Natural killer cell (primary cell): ENCODE measurements at regions not wholly inside any gene's neighbourhood (a gene's known extent, or its start where the extent isn't known, plus 50 kb on each side); places are given as distances from the start of the nearest gene placed in this dataset.

Source experiments
- ATAC-seq, 3 donors: fragments of 150-1000 bp in 2 of 3; fragments of 200-7000 bp in 1 of 3; cut with Tn5 transposase; 1 replicate in 1 of 3; 2 replicates in 2 of 3; pipeline ENCODE4 v1.10.0; 2021; ENCODE audit warnings: mild to moderate bottlenecking in 2 of 3, moderate library complexity in 2 of 3
- DNase-seq, 2 donors: peaks; one replicate each; pipeline versions ENCODE4 v3.0.0 to v3.0.0-alpha.2; 2013 to 2021; ENCODE audit warnings: mixed read lengths in 1 of 2
- H3K27ac ChIP-seq: one replicate; pipeline ENCODE4 v1.5.1; 2013; ENCODE audit warnings: mild to moderate bottlenecking, low read length
- H3K27me3 ChIP-seq: one replicate; pipeline ENCODE4 v1.6.1; 2013; ENCODE audit warnings: low read length; ENCODE audit not compliant: control insufficient read depth, insufficient read depth
- H3K36me3 ChIP-seq: one replicate; pipeline ENCODE4 v1.6.1; 2013; ENCODE audit warnings: low read length; ENCODE audit not compliant: control insufficient read depth, insufficient read depth
- H3K4me1 ChIP-seq: one replicate; pipeline ENCODE4 v1.6.1; 2013; ENCODE audit warnings: low read length; ENCODE audit not compliant: control insufficient read depth, insufficient read depth
- H3K4me3 ChIP-seq: one replicate; pipeline ENCODE4 v1.5.1; 2013; ENCODE audit warnings: low read length
- H3K9me3 ChIP-seq: one replicate; pipeline ENCODE4 v1.6.1; 2013; ENCODE audit warnings: low read length; ENCODE audit not compliant: control insufficient read depth, insufficient read depth
- H3K27ac Mint-ChIP-seq, 2 donors: one replicate each; pipeline ENCODE4 v1.8.0; 2022; ENCODE audit warnings: mild to moderate bottlenecking in 2 of 2, mixed read lengths in 2 of 2, moderate library complexity in 1 of 2
- H3K27me3 Mint-ChIP-seq, 2 donors: one replicate each; pipeline ENCODE4 v1.8.0; 2022; ENCODE audit warnings: low read depth in 2 of 2, mixed read lengths in 2 of 2
- H3K36me3 Mint-ChIP-seq: one replicate; pipeline ENCODE4 v1.8.0; 2022; ENCODE audit warnings: mixed read lengths
- H3K4me1 Mint-ChIP-seq, 2 donors: one replicate each; pipeline ENCODE4 v1.8.0; 2022; ENCODE audit warnings: mixed read lengths in 2 of 2
- H3K4me3 Mint-ChIP-seq: one replicate; pipeline ENCODE4 v1.8.0; 2022; ENCODE audit warnings: mild to moderate bottlenecking, moderate library complexity, mixed read lengths
- H3K9me3 Mint-ChIP-seq, 2 donors: one replicate each; pipeline ENCODE4 v1.8.0; 2022; ENCODE audit warnings: mixed read lengths in 2 of 2
- WGBS: methylation state at CpG from one replicate; pipeline ENCODE4 v1.1.7; 2013; ENCODE audit warnings: missing lambda C conversion rate; ENCODE audit not compliant: insufficient coverage; 5-methylcytosine and 5-hydroxymethylcytosine counted together
- intact Hi-C: fragments of 100-400 bp; cut with micrococcal nuclease; formaldehyde crosslinking; loops from one replicate; pipeline ENCODE4 v1.14.2; 2022
- TF ChIP-seq, protein P1 (sequence below): fragments of 200-600 bp; IDR thresholded peaks from one replicate; pipeline ENCODE4 v1.8.0; 2022; ENCODE audit warnings: antibody characterized with exemption

DNA sequence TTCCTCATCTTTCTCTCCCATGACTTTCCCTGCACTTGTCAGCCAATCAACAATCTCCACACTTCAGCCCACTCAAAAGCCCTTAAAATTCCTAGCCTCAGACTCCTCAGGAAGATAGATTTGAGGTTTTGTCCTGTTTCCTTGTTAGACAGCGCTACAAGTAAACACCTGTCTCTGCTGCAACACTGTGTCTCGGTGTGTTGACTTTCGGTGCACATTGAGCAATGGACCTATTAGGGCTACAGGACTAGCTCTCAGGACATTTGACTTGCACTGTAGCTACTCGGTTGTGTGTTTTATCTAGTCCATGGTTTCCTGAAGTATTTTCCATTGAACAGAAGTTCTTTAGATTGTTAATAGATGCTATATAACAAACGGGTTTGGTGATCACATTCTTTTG is 140.9 kb upstream of the XPO1 start:
- Mint-ChIP-seq H3K4me1 (no peaks in the 10 kb centered on the region), H3K4me3 (no peak overlapping the region), H3K9me3 (peaks cover 10 to 12% of the 10 kb centered on the region in 2 donors), H3K36me3 (peaks cover 19% of the 10 kb centered on the region), H3K27me3 (no peaks in the 10 kb centered on the region), H3K27ac (no peak overlapping the region)
- 97% methylated on average over 4 of the region's 5 CpGs for WGBS
- Histone ChIP-seq H3K4me1 (no peaks in the 10 kb centered on the region), H3K36me3 (no peaks in the 10 kb centered on the region), H3K4me3 (no peak overlapping the region), H3K27ac (no peak overlapping the region), H3K9me3 (peaks cover 15% of the 10 kb centered on the region), H3K27me3 (no peaks in the 10 kb centered on the region)
- intact Hi-C loops = no loop called here
- DNase-seq (no peak), ATAC-seq (no peak)
- TF ChIP-seq, protein P1, sequence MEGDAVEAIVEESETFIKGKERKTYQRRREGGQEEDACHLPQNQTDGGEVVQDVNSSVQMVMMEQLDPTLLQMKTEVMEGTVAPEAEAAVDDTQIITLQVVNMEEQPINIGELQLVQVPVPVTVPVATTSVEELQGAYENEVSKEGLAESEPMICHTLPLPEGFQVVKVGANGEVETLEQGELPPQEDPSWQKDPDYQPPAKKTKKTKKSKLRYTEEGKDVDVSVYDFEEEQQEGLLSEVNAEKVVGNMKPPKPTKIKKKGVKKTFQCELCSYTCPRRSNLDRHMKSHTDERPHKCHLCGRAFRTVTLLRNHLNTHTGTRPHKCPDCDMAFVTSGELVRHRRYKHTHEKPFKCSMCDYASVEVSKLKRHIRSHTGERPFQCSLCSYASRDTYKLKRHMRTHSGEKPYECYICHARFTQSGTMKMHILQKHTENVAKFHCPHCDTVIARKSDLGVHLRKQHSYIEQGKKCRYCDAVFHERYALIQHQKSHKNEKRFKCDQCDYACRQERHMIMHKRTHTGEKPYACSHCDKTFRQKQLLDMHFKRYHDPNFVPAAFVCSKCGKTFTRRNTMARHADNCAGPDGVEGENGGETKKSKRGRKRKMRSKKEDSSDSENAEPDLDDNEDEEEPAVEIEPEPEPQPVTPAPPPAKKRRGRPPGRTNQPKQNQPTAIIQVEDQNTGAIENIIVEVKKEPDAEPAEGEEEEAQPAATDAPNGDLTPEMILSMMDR = no peak

DNA sequence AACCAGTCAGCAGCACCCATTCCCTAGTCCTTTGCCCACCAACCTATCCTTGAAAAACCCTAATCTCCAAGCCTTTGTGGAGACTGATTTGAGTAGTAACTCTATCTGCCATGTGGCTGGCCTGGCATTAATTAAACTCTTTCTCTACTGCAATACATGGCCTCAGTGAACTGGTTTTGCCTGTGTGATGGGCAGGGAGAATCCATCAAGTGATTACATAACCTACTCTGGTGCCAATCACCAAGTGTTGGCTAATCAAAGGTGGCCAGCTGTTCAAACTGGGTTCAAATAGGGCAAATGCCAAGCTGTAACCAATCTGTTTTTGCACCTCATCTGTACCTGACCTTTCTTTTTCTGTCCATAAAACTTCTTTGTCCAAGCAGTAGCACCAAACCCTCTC is 139.8 kb upstream of the XPO1 start:
- H3K27me3 Mint-ChIP-seq = no peaks in the 10 kb centered on the region
- Histone ChIP-seq H3K27me3 (no peaks in the 10 kb centered on the region), H3K27ac (no peak overlapping the region), H3K36me3 (no peaks in the 10 kb centered on the region), H3K4me3 (no peak overlapping the region), H3K9me3 (peaks cover 20% of the 10 kb centered on the region), H3K4me1 (no peaks in the 10 kb centered on the region)
- TF ChIP-seq, protein P1 = no peak
- intact Hi-C loops = no loop called here
- ATAC-seq (no peak), DNase-seq (no peak)
- no peak overlapping the region for H3K4me3 Mint-ChIP-seq
- H3K27ac Mint-ChIP-seq = no peak overlapping the region
- peaks cover 21% of the 10 kb centered on the region for H3K36me3 Mint-ChIP-seq
- H3K4me1 Mint-ChIP-seq = no peaks in the 10 kb centered on the region
- peaks cover 10 to 12% of the 10 kb centered on the region in 2 donors for H3K9me3 Mint-ChIP-seq

DNA sequence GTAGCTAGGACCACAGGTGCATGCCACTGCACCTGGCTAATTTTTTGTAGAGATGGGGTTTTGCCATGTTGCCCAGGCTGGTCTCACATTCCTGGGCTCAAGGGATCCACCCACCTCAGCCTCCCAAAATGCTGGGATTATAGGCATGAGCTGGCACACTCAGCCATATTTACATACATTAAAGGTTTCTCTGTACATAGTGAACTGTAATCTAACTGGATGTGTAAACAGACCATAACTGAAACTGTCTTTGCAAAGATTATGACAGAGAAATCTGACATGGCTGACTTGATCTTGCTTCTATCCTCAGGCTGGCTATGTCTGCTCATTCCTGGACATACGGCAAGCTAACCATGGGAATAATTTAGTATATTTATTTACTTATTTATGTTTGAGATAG is 139.2 kb upstream of the XPO1 start:
- H3K27me3 Mint-ChIP-seq = no peaks in the 10 kb centered on the region
- WGBS = no CpG with 5 or more reads among the region's 1 CpG

DNA sequence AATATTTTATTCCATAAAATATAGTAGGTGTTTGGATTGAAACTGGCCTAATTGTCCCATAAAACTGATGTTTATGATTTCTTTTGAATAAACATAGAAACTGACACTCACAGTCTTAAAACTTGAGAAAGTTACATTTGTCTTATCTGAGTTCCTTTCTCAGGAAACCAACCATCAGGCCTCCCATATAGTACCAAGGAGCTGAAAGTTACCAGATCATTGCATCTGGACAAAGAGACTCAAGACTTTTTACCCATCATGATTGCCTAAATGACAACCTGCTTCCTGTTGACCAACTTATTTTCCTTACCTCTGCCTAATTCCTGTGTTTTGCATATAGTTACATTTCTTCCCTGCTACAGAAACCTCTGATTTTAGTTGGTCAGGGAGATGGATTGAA is 137.0 kb upstream of the XPO1 start:
- Histone ChIP-seq H3K27me3 (no peaks in the 10 kb centered on the region), H3K9me3 (peaks cover 20% of the 10 kb centered on the region), H3K36me3 (no peaks in the 10 kb centered on the region), H3K27ac (no peak overlapping the region), H3K4me3 (no peak overlapping the region), H3K4me1 (peaks cover 5% of the 10 kb centered on the region)
- DNase-seq = no peak
- Mint-ChIP-seq H3K4me3 (no peak overlapping the region), H3K4me1 (peaks cover 18 to 19% of the 10 kb centered on the region in 2 donors), H3K27me3 (no peaks in the 10 kb centered on the region), H3K27ac (no peak overlapping the region), H3K9me3 (peaks cover 10 to 12% of the 10 kb centered on the region in 2 donors), H3K36me3 (peaks cover 21% of the 10 kb centered on the region)
- ATAC-seq = no peak
- TF ChIP-seq, protein P1 = no peak
- intact Hi-C loops = no loop called here

More for the DNA sequence above, 139.2 kb upstream of the XPO1 start:
- Mint-ChIP-seq H3K4me3 (no peak overlapping the region), H3K36me3 (peaks cover 21% of the 10 kb centered on the region), H3K4me1 (no peaks in the 10 kb centered on the region), H3K27ac (no peak overlapping the region), H3K9me3 (peaks cover 10 to 12% of the 10 kb centered on the region in 2 donors)
- DNase-seq (no peak), ATAC-seq (no peak)
- Histone ChIP-seq H3K27me3 (no peaks in the 10 kb centered on the region), H3K27ac (no peak overlapping the region), H3K9me3 (peaks cover 20% of the 10 kb centered on the region), H3K4me1 (no peaks in the 10 kb centered on the region), H3K4me3 (no peak overlapping the region), H3K36me3 (no peaks in the 10 kb centered on the region)
- TF ChIP-seq, protein P1 = no peak
- intact Hi-C loops = no loop called here
